Endothelial cell of umbilical vein (primary cell): ENCODE measurements at regions not wholly inside any gene's neighbourhood (a gene's known extent, or its start where the extent isn't known, plus 50 kb on each side); places are given as distances from the start of the nearest gene placed in this dataset.
A peak's percentile ranks its signal among the peaks of the same experiment; 100 is the strongest.

Source experiments
- EZH2 ChIP-seq: IDR thresholded peaks from 2 replicates; pipeline ENCODE4 v1.6.1; 2012; ENCODE audit warnings: borderline replicate concordance, low read depth, mild to moderate bottlenecking, moderate library complexity, low read length, inconsistent platforms; ENCODE audit not compliant: severe bottlenecking
- FOS ChIP-seq: IDR thresholded peaks from 2 replicates; pipeline ENCODE4 v1.6.1; 2011; ENCODE audit warnings: mild to moderate bottlenecking, low read length, moderate library complexity, borderline replicate concordance; ENCODE audit not compliant: insufficient read depth
- MAX ChIP-seq: IDR thresholded peaks from 2 replicates; pipeline ENCODE4 v1.6.1; 2011; ENCODE audit not compliant: insufficient read depth, insufficient read length
- POLR2A ChIP-seq: IDR thresholded peaks from 2 replicates; pipeline ENCODE4 v1.6.1; 2012; ENCODE audit warnings: low read depth, mild to moderate bottlenecking, control low read depth, low read length
- TF ChIP-seq, protein P1 (sequence below), 2 donors: IDR thresholded peaks; 1 replicate in 1 of 2; 2 replicates in 1 of 2; pipeline ENCODE4 v1.5.1; 2011; ENCODE audit warnings: low read length in 2 of 2, mild to moderate bottlenecking in 2 of 2, moderate library complexity in 2 of 2, control low read depth in 1 of 2, inconsistent platforms in 1 of 2, low read depth in 1 of 2; ENCODE audit not compliant: insufficient read depth in 1 of 2; ENCODE audit errors: extremely low read depth in 1 of 2

DNA sequence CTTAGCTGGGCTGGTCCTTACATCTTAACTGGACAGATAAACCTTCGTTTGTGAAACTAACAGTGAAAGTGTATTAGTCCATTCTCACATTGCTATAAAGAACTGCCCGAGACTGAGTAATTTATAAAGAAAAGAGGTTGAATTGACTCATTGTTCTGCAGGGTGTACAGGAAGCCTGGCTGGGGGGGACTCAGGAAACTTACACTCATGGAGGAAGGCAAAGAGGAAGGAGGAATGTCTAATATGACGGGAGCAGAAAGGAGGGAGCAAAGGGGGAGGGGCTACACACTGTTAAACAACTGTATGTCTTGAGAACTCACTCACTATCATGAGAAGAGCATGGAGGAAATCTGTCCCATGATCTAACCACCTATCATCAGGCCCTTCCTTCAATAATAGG, 1566.5 kb upstream of the PCDH7 start:
- TF ChIP-seq, protein P1, sequence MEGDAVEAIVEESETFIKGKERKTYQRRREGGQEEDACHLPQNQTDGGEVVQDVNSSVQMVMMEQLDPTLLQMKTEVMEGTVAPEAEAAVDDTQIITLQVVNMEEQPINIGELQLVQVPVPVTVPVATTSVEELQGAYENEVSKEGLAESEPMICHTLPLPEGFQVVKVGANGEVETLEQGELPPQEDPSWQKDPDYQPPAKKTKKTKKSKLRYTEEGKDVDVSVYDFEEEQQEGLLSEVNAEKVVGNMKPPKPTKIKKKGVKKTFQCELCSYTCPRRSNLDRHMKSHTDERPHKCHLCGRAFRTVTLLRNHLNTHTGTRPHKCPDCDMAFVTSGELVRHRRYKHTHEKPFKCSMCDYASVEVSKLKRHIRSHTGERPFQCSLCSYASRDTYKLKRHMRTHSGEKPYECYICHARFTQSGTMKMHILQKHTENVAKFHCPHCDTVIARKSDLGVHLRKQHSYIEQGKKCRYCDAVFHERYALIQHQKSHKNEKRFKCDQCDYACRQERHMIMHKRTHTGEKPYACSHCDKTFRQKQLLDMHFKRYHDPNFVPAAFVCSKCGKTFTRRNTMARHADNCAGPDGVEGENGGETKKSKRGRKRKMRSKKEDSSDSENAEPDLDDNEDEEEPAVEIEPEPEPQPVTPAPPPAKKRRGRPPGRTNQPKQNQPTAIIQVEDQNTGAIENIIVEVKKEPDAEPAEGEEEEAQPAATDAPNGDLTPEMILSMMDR (IDR thresholded peaks at IDR 0.05; ENCODE audit: extremely low read depth in 1 of 2, insufficient read depth in 1 of 2, low read depth in 1 of 2, low read length in 2 of 2), result no peak
- TF ChIP-seq EZH2 (no peak), FOS (peak; percentile 93), POLR2A (no peak), MAX (no peak)
